Upper lobe of left lung (tissue), 6 donors: ENCODE measurements at regions not wholly inside any gene's neighbourhood (a gene's known extent, or its start where the extent isn't known, plus 50 kb on each side); places are given as distances from the start of the nearest gene placed in this dataset.

Source experiments
- ATAC-seq, 2 donors: fragments of 200-7000 bp; cut with Tn5 transposase; one replicate each; pipeline ENCODE4 v1.9.1; 2022; ENCODE audit warnings: mild to moderate bottlenecking in 2 of 2, moderate library complexity in 2 of 2; ENCODE audit not compliant: low FRiP score in 2 of 2
- DNase-seq, 2 donors: peaks; one replicate each; pipeline ENCODE4 v3.0.0-alpha.2; 2019 to 2020
- H3K27ac ChIP-seq, 4 donors: fragments of 200-600 bp; sonication (generic); one replicate each; pipeline ENCODE4 v1.5.1; 2016 to 2019
- H3K27me3 ChIP-seq, 4 donors: fragments of 200-600 bp; sonication (generic); one replicate each; pipeline ENCODE4 v1.5.1; 2017 to 2019
- H3K36me3 ChIP-seq, 4 donors: fragments of 200-600 bp; sonication (generic); one replicate each; pipeline ENCODE4 v1.5.1; 2016 to 2019
- H3K4me1 ChIP-seq, 4 donors: fragments of 200-600 bp; sonication (generic); one replicate each; pipeline ENCODE4 v1.5.1; 2018 to 2019
- H3K4me3 ChIP-seq, 4 donors: fragments of 200-600 bp; sonication (generic); one replicate each; pipeline ENCODE4 v1.5.1; 2017 to 2019; ENCODE audit warnings: mild to moderate bottlenecking in 2 of 4, moderate library complexity in 1 of 4
- H3K9me3 ChIP-seq, 4 donors: fragments of 200-600 bp; sonication (generic); one replicate each; pipeline ENCODE4 v1.5.1; 2018 to 2019
- EP300 ChIP-seq, 4 donors: sonication (generic); formaldehyde crosslinking; IDR thresholded peaks; one replicate each; pipeline ENCODE4 v1.5.1; 2017; ENCODE audit warnings: antibody characterized with exemption in 4 of 4, control low read depth in 2 of 4
- POLR2A ChIP-seq, 4 donors: fragments of 450-650 bp; IDR thresholded peaks; one replicate each; pipeline ENCODE4 v1.5.1; 2016 to 2017; ENCODE audit warnings: antibody characterized with exemption in 4 of 4, mild to moderate bottlenecking in 2 of 4
- POLR2AphosphoS5 ChIP-seq, 2 donors: sonication (generic); formaldehyde crosslinking; IDR thresholded peaks; one replicate each; pipeline ENCODE4 v1.5.1; 2017; ENCODE audit warnings: antibody characterized with exemption in 2 of 2
- WGBS, 2 donors: methylation state at CpG; one replicate each; pipeline ENCODE4 v1.1.5; 2017 to 2018; 5-methylcytosine and 5-hydroxymethylcytosine counted together
- TF ChIP-seq, protein P1 (sequence below), 6 experiments: fragments of 450-650 bp in 4 of 6; fragments of 200-600 bp in 2 of 6; sonication (generic) in 2 of 6; IDR thresholded peaks; one replicate each; pipeline ENCODE4 v1.5.1; 2016 to 2019; ENCODE audit warnings: antibody characterized with exemption in 6 of 6
- donor health status: DM: no; HTN: no; CAD: no; lungs with moderate emphysema.
- donor health status: DM: no; HTN: yes; CAD: no; lungs with severe emphysema.

- H3K27me3 ChIP-seq = no peaks in the 10 kb centered on the region
- H3K4me3 ChIP-seq = no peak overlapping the region
- ATAC-seq (no peak), DNase-seq (no peak)
- no peaks in the 10 kb centered on the region for H3K9me3 ChIP-seq
- no peak for TF ChIP-seq EP300 (IDR thresholded peaks at IDR 0.05)
- no peak for TF ChIP-seq POLR2AphosphoS5 (IDR thresholded peaks at IDR 0.05)
- TF ChIP-seq, protein P1, sequence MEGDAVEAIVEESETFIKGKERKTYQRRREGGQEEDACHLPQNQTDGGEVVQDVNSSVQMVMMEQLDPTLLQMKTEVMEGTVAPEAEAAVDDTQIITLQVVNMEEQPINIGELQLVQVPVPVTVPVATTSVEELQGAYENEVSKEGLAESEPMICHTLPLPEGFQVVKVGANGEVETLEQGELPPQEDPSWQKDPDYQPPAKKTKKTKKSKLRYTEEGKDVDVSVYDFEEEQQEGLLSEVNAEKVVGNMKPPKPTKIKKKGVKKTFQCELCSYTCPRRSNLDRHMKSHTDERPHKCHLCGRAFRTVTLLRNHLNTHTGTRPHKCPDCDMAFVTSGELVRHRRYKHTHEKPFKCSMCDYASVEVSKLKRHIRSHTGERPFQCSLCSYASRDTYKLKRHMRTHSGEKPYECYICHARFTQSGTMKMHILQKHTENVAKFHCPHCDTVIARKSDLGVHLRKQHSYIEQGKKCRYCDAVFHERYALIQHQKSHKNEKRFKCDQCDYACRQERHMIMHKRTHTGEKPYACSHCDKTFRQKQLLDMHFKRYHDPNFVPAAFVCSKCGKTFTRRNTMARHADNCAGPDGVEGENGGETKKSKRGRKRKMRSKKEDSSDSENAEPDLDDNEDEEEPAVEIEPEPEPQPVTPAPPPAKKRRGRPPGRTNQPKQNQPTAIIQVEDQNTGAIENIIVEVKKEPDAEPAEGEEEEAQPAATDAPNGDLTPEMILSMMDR (IDR thresholded peaks at IDR 0.05) = no peak
- no peak for TF ChIP-seq POLR2A (IDR thresholded peaks at IDR 0.05)
- no peak overlapping the region for H3K27ac ChIP-seq
- no peaks in the 10 kb centered on the region for H3K4me1 ChIP-seq
- no peaks in the 10 kb centered on the region for H3K36me3 ChIP-seq
- WGBS, 2 donors = 38 to 50% methylated on average over 1 of the region's 1 CpG
Observed at GRCh38 chr5:144857454-144857853, 686.8 kb downstream of the KCTD16 start.

DNA sequence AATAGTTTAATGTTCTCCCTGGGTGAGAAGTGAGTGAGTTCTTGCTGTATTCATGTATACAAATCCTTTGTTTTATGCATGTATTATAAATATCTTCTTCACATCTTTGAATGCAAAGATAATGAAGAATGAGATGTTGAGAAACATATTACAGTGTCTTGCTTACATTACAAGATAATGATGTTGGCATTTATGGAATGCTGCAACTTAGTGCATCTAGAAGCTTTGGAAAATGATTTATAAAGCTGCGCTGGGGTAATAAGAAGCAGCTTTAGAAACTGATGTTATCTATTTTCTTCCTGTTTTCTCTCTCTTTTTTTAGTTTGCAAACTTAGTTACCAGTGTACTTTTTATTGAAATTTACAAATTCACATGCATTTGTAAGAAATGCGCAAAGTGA lies 673.4 kb downstream of the KCTD16 start:
- DNase-seq (no peak), ATAC-seq (no peak)
- peaks cover 0 to 3% (median 0%) of the 10 kb centered on the region in 4 donors for H3K9me3 ChIP-seq
- 92 to 96% methylated on average over 2 of the region's 2 CpGs for WGBS, 2 donors
- no peaks in the 10 kb centered on the region for H3K4me1 ChIP-seq
- H3K27ac ChIP-seq = no peak overlapping the region
- H3K4me3 ChIP-seq = no peak overlapping the region
- no peaks in the 10 kb centered on the region for H3K36me3 ChIP-seq
- H3K27me3 ChIP-seq = no peaks in the 10 kb centered on the region
- TF ChIP-seq EP300 (IDR thresholded peaks at IDR 0.05) (no peak), POLR2AphosphoS5 (IDR thresholded peaks at IDR 0.05) (no peak), POLR2A (IDR thresholded peaks at IDR 0.05) (no peak)
- TF ChIP-seq, protein P1 (IDR thresholded peaks at IDR 0.05) = no peak

- no peak for ATAC-seq
Observed at GRCh38 chr5:144832416-144832815, 661.7 kb downstream of the KCTD16 start.

DNA sequence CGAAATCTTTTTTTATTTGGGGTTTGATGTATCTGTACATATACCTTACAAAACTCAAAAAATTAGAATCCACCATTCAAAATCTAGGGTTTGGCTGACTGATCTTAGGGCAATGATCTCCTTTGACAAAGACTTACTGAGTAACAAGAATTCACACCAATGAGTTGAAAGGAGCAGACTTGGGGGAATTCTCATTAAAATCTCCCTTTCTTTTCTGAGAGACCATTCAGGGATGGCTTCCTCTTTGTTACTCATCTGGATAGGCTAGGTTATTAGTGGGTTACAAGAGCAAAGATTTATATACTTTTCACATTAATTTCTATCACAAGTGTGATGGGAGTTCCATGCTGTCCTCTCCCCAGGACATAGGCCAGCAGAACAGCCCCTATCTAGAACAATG lies 661.0 kb downstream of the KCTD16 start:
- TF ChIP-seq POLR2A (IDR thresholded peaks at IDR 0.05) (no peak), POLR2AphosphoS5 (IDR thresholded peaks at IDR 0.05) (no peak), EP300 (IDR thresholded peaks at IDR 0.05) (no peak)
- TF ChIP-seq, protein P1 (IDR thresholded peaks at IDR 0.05) = no peak
- no peak for DNase-seq
- no peak overlapping the region for H3K27ac ChIP-seq
- no peaks in the 10 kb centered on the region for H3K4me1 ChIP-seq
- no peaks in the 10 kb centered on the region for H3K27me3 ChIP-seq
- ATAC-seq = no peak
- H3K9me3 ChIP-seq = no peaks in the 10 kb centered on the region
- WGBS, 2 donors = 67 to 71% methylated on average over 1 of the region's 1 CpG
- no peaks in the 10 kb centered on the region for H3K36me3 ChIP-seq
- no peak overlapping the region for H3K4me3 ChIP-seq

More at GRCh38 chr5:144832416-144832815, 661.7 kb downstream of the KCTD16 start:
- Histone ChIP-seq H3K9me3 (no peaks in the 10 kb centered on the region), H3K27me3 (no peaks in the 10 kb centered on the region), H3K4me1 (no peaks in the 10 kb centered on the region), H3K27ac (no peak overlapping the region), H3K4me3 (no peak overlapping the region), H3K36me3 (no peaks in the 10 kb centered on the region)
- TF ChIP-seq POLR2AphosphoS5 (IDR thresholded peaks at IDR 0.05) = no peak
- TF ChIP-seq POLR2A (IDR thresholded peaks at IDR 0.05) = no peak
- TF ChIP-seq, protein P1 (IDR thresholded peaks at IDR 0.05) = no peak
- TF ChIP-seq EP300 (IDR thresholded peaks at IDR 0.05) = no peak
- DNase-seq = no peak

DNA sequence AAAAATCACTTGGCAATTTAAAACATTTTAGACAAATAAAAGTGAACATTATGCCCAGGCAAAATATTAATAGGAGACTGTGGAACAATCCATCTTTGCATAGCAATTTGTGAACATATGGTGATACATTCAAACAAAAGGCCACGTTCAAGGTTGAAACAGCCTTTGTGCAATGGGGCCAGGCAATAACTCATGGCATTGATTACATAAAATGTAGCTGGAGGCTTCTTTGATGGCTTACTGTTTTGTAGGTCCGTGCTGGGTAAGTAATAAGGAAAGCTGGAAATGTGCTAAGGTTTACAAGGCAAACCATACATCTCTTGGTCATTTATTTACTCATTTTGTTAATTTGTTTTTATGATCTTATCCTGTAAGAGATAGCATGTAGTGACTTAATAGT lies 651.8 kb downstream of the KCTD16 start:
- Histone ChIP-seq H3K4me3 (no peak overlapping the region), H3K4me1 (no peaks in the 10 kb centered on the region), H3K27ac (no peak overlapping the region), H3K9me3 (no peaks in the 10 kb centered on the region), H3K36me3 (no peaks in the 10 kb centered on the region), H3K27me3 (no peaks in the 10 kb centered on the region)
- ATAC-seq = no peak
- 69 to 78% methylated on average over 2 of the region's 2 CpGs for WGBS, 2 donors
- TF ChIP-seq EP300 (IDR thresholded peaks at IDR 0.05) (no peak), POLR2AphosphoS5 (IDR thresholded peaks at IDR 0.05) (no peak), POLR2A (IDR thresholded peaks at IDR 0.05) (no peak)
- TF ChIP-seq, protein P1 (IDR thresholded peaks at IDR 0.05) = no peak
- DNase-seq = no peak
